NCI-H187 (cell line): ENCODE measurements at regions not wholly inside any gene's neighbourhood (a gene's known extent, or its start where the extent isn't known, plus 50 kb on each side); places are given as distances from the start of the nearest gene placed in this dataset.

Experiments used
- DNase-seq, 2 experiments: peaks; one replicate each; lab custom pipeline; 2025; lab: John Stamatoyannopoulos, UW

- DNase-seq: no peak
Observed at GRCh38 chr9:82637368-82637767, 425.6 kb downstream of the RASEF start.

DNA sequence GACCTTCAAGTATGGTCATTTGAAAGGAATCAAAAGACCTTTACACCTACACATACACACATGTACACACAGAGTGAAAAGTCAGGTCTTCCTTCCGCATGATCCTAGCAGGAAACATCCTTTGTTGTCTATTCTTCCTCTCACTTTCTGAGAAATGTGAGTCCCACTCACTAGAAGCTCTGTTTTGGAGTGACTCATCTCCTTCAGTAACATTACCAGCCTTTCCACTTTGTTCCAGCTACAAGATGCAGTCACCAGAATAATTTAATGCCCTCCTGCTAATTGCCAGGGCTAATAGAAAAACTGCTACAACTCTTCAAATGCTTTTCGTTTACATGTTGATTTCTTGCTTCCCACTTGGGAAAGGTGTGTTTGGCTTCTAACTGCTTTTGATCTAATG lies 417.3 kb downstream of the RASEF start:
- DNase-seq: no peak

DNA sequence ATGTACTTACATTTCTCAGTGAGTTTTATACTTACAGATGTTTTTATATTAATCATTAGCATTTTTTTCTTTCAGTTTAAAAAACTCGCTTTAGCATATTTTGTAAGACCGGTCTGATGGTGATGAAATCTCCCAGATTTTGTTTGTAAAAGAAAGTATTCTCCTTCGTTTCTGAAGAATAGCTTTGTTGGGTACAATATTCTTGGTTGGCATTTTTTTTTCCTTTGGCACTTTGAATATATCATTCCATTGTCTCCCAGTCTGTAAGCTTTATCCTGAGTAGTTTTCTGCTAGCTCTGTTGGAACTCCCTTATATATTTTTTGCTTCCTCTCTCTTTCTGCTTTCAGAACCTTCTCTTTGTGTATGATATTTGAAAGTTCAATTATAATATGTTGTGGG lies 412.6 kb downstream of the RASEF start:
- DNase-seq: no peak

- no peak for DNase-seq
Observed at GRCh38 chr9:82651474-82651873, 411.5 kb downstream of the RASEF start.

DNA sequence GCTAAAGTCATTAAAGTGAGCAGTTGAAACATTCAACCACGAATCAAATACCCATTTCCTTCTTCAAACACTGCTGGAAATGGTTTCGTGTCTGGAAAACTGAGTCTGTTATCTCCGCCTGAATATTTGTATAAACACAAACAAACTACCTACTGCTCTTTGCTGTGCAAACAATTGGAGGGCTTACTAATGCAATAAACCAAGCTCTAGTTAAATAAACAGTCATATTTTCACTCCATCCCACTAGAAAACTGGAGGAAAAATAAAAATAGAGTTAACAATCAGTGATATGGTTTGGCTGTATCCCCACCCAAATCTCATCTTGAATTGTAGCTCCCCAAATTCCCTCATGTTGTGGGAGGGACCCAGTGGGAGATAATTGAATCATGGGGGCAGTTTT lies 397.6 kb downstream of the RASEF start:
- no peak for DNase-seq

- DNase-seq: no peak
Observed at GRCh38 chr9:82668689-82669199, 394.2 kb downstream of the RASEF start.

DNA sequence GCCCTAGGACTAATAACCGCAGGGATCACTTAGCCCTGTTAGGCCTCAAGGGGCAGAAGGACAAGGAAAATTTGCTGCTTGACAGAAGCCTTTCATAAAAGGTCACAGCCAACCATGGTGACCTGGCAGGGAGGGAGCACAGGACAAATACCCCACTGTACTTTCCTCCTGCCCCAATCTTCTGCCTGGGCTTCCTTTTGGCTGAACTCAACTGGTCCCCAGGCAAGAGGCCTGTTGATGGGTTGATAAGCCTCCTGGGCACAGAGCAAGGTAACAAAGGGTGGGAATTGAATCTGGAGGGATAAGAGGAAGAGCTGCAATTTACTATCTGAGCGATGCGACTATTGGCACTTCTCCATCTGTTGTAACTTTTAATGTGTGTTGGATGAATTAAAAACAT lies 392.9 kb downstream of the RASEF start:
- no peak for DNase-seq

GRCh38 chr9:82670726-82671125 lies 392.2 kb downstream of the RASEF start:
- no peak for DNase-seq

DNA sequence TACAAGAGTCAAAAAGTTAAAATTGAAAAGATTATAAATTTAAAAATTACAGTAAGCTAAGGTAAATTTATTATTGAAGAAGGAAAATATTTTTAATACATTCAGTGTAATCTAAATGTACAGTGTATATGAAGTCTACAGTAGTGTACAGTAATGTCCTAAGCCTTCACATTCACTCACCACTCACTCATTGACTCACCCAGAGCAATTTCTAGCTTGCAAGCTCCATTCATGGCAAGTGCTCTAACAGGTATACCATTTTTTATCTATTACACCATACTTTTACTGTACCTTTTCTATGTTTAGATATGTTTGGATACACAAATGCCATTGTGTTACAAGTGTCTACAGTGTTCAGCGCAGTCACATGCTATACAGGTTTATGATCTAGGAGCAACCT lies 389.7 kb downstream of the RASEF start:
- no peak for DNase-seq

DNA sequence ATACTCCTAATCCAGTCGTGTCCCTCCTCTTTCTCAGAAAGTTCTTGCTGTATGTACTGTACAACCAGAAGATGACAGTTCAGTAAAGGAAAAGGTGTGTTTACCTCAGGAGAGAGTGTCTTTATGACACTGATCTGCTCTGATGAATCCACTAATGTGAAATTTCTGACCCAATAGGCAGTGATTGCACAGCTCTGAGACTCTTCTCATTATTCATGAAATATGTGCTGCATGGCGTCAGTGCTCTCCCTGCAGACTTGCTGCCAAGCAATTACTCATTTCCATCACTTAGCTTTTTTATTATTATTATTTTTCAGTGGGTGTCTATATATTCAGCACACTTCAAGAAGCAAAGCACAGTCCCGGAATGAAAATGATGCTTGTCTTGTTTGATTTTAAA lies 389.0 kb downstream of the RASEF start:
- no peak for DNase-seq

DNA sequence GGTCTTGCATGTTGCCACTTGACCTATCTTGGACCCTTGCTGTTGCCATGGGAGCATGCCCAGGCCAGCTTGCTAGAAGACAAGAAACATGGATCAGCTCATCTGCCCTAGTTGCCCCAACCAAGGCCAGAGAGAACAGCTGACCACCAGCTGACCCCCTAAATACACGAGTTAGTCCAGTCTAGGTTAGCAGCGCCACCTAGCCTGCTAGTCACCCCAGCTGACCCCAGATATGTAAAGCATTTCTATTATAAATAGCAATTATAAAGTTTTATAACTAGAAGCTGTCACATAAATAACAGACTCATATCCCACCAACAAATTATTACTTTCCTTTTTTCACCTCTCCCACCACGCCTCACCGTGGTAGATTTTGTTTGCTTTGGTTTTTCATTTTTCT lies 387.8 kb downstream of the RASEF start:
- no peak for DNase-seq

GRCh38 chr9:82675605-82676004 lies 387.3 kb downstream of the RASEF start:
- no peak for DNase-seq

- no peak for DNase-seq
Observed at GRCh38 chr9:82677086-82677485, 385.9 kb downstream of the RASEF start.

DNA sequence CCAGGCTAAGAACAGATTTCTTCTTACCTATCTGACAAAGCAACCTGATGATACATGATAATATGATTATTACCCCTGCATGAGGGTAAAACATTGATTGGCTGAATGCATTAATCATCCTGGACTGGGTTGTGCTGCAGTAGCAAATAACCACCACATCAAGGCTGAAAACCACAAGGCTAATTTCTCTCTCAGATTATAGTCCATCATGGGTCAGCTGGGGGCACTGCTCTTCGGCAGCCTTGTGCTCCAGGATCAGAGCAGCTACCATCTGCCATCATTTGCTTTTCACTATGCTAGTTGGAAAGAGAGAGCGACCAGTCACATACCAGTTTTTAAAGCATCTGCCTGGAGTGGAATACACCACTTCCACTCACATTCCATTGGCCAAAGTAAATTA lies 383.5 kb downstream of the RASEF start:
- DNase-seq: no peak

DNA sequence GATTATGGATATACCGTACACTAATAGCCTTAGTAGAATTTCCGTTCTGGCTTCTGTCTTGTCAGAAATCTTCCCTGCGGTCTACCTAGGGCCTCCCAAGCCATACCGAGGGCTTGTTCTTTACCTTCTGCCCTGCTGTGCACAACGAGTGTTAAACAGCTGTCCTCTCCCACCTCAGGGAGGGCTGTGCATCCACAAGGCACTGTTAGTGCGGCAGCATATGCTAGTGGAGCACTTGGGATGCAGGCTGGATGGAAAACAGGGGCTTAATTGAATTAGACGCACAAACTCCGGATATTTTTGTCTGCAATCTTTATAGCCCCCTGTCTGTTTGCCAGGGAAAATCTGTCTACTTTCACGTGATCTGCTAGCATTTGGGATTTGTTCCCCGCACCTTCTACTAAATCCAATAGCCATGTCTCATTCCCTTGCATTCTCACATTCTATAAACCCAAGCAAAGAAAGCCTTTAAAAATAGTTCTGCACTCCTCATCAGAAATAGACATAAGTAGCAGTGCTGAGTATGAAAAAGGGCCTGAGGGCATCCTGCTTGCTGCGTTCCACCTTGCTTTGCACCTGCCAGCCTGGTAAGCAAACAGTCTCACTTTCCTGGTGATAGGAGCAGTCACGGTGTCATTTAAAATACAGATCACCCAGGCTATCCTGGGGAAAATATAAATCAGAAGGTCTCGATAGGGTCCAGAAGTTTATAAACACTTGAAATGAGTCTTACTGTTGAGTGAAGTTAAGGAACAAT lies 382.6 kb downstream of the RASEF start:
- DNase-seq: no peak

DNA sequence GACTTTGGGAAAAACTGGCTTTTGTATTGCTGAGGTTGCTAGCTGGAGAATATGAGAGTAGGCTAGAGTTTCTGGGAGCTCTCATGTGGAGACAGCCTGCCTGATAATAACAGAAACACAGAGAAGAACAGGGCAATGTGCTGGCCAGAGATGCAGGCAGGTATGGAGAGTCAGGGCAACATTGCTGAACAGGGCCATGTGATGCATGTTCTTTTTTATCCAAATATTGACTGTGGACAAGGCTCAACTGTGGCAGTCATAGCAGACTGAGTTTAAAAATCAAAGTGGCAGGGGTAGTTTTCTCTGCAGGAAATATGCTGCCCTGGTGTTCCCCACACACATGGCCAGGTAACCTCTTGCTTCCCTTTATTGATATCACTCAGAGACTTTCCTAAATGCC lies 381.1 kb downstream of the RASEF start:
- DNase-seq: no peak

- no peak for DNase-seq
Observed at GRCh38 chr9:82682431-82682830, 380.5 kb downstream of the RASEF start.

- no peak for DNase-seq
Observed at GRCh38 chr9:82695704-82696103, 367.2 kb downstream of the RASEF start.

DNA sequence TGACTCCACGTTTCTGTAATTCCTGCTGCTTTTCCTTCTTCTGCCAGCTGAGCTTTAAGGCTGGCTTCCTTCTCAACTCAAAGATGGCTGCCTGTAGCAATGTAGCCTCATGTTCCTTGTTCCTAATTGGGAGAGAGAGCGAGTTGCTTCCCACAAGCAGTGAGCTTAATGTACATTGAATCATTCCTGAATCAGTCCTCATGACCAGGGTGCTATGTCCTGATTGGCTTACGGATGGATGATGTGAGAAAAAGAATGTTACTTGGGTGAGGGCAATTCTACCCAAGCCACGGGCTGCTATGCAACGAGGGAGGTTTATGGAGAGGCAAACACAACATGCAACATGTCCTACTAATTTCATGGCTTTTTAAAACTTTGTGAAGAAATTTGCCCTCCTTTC lies 356.2 kb downstream of the RASEF start:
- DNase-seq: no peak

GRCh38 chr9:82716821-82717220 lies 346.1 kb downstream of the RASEF start:
- no peak for DNase-seq

- no peak for DNase-seq
Observed at GRCh38 chr9:82720515-82720914, 342.4 kb downstream of the RASEF start.

GRCh38 chr9:82721593-82721992 lies 341.3 kb downstream of the RASEF start:
- DNase-seq: no peak

DNA sequence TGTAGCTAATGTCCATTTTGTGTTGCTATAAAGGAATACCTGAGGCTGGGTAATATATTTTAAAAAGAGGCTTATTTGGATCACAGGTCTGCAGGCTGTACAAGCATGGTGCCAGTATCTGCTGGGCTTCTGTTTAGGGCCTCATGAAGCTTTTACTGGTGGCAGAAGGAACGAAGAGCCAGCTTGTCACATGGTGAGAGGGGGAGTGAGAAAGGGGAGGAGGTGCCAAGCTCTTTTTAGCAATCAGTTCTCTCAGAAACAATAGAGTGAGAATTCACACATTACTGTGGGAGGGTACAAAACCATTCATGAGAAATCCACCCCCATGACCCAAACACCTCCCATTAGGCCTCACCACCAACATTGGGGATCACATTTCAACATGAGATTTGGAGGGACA lies 340.9 kb downstream of the RASEF start:
- no peak for DNase-seq

DNA sequence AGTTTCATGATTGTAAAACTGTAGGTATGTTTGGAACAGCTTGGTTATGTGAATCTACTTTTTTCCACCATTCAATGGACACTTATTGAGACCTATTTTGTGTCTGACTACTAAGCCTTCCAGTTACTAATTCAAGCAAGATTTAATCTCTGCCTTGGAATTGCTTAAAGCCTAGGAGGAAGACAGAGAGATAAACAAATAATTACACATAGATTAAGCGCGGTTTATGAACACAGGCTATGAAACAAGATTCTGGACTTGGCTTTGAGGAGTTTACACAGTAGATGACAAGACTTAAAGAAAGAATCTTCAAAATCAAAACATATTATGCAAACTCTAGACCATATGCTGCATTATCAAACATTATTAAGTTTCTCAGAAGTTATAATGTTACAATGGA lies 340.4 kb downstream of the RASEF start:
- DNase-seq: no peak
